ENCODE measurements at regions not wholly inside any gene's neighbourhood (a gene's known extent, or its start where the extent isn't known, plus 50 kb on each side); places are given as distances from the start of the nearest gene placed in this dataset.

GRCh38 chrX:39725928-39726619, 371.7 kb downstream of the BCOR start:
- no peak for DNase-seq

DNA sequence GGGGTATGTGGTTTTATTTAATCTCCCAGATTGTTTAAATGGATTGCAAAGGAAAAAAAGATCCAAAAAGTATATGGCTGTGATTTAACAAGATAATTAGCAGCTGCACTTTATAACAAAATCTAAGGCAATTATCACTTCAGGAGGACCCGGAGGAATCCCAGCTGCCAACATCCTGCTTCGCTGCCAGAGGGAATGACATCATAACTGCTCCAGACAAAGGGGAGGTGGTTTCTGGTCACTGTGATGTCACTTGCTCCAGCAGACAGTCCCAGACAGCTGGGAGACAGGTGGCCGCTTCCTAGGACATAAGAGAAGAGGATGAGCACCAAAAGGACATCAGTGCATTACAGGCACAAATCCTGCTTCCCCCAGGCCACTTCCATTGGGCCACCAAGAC, 371.0 kb downstream of the BCOR start:
- DNase-seq = no peak

DNA sequence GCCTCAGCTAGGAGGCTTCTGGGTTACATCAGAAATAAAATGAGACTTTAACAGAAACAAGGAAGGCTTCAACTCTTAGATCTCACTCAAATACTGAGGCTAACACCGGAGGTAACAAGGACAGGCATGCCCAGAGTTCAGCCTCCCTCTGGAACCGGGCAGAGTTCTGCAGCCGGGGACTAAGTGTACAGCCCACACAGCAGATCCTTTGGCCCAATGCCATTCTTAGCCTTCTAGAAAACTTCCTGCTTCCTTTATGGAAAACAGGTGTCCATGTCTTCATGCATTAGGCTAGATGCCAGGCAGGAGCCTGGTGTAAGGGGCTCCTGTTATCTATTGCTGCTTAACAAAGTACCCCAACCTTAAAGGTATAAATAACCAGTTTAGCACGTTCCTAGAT, 369.7 kb downstream of the BCOR start:
- DNase-seq = no peak

DNA sequence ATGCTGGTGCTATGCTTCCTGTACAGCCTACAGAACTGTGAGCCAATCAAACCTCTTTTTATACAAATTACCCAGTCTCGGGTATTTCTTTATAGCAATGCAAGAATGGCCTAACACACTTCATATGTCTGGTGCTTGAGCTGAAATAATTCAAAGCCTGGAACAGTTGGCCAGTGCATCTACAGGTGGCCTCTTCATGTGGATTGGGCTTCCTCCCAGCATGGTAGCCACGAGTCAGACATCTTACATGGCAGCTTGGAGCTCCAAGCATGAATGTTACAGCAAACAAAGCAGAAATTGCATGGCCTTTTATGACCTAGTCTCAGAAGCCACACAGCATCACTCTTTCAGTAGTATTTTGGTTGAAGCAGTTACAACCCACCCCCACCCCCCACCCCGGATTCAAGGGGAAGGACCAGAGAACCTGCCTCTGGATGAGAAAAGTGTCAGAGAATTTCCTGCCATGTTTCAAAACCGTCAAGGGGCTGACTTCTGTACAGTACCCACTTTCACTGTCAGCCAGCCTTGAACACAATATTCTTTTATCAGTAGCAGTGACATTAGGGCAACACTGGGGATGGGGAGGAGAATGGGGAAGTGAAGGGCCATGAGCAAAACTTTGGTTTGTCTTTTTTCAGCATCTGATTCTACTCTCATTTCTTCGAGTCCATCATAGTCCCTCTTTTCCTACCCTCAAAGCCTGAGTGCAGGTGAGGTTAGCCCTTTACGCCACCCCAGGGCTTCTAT, 368.7 kb downstream of the BCOR start:
- DNase-seq = no peak

GRCh38 chrX:39729981-39730661, 367.6 kb downstream of the BCOR start:
- DNase-seq = no peak

DNA sequence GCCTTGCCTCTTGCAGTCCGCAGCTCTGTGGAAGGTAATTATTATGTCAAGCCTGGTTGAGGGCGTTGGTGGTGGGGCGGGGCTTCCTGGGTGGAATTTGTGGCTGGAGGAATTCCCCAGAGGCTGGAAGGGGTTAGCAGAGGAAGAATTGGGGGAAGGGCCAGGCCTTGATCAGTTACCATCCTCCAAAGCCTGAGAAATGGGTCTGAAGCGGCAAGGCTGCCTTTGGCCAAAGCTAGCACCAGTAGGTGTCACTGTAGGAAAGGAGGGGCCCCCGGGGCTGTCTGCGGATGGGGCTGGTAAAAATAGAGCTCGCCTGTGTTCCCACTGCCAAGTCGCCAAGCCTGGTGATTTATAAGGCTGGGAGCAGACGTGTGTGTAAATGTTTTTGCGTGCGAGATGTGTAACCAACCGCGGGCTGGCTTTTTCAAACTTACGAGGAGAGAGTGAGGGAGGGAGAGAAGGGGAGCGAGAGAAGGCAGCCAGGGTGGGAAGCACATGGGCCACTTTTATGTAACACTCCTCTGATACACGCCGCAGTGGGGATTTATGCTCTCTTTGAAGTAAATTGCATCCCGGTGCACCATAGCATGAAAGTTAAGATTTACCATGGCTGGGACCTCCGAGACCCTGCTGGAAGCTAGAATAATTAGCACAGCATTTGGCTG, 367.0 kb downstream of the BCOR start:
- DNase-seq = peak; percentile 73

GRCh38 chrX:39731330-39731667, 366.5 kb downstream of the BCOR start:
- DNase-seq = no peak

DNA sequence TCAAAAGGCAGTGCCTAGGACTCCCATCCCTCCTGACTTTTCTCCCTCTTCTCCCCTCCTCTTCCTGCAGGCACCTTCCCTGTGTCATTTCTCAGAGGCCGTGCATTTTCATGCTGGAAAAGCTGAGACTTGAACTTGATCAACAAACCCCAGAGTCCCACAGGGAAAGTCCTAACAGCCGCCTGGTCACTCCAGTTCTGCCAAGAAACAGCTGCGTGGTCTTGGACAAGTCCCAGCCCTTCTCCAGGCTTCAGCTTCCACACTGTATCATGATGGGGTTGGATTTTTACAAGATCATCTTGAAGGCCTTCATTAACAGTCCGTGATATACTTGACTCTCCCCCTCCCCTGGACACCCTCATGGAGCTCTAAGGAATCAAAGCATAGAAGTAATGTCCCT, 366.0 kb downstream of the BCOR start:
- no peak for DNase-seq

- DNase-seq = no peak
Measured at GRCh38 chrX:39733745-39734144, 364.0 kb downstream of the BCOR start.

- no peak for DNase-seq
Measured at GRCh38 chrX:39734174-39734776, 363.5 kb downstream of the BCOR start.

- peak; percentile 15 for DNase-seq
Measured at GRCh38 chrX:39736216-39737211, 361.2 kb downstream of the BCOR start.

DNA sequence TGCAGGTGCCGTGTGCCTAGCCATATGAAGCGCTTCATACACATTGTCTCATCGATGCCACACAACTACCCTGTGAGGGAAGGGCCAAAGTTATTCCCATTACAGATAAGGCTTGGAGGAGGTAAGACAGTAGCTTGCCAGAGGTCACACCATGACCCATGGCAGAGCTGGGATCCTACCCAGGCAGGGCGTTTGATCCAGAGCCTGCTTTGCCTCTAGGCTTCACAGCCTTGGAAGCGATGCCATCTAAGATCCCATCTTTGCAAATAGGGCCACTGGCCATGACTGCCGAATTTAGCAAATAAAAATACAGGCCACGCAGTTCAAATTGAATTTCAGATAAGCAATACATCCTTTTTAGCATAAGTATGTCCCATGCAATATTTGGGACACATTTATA, 358.2 kb downstream of the BCOR start:
- DNase-seq = no peak

- DNase-seq = no peak
Measured at GRCh38 chrX:39740078-39740477, 357.7 kb downstream of the BCOR start.

- no peak for DNase-seq
Measured at GRCh38 chrX:39741904-39742303, 355.9 kb downstream of the BCOR start.

DNA sequence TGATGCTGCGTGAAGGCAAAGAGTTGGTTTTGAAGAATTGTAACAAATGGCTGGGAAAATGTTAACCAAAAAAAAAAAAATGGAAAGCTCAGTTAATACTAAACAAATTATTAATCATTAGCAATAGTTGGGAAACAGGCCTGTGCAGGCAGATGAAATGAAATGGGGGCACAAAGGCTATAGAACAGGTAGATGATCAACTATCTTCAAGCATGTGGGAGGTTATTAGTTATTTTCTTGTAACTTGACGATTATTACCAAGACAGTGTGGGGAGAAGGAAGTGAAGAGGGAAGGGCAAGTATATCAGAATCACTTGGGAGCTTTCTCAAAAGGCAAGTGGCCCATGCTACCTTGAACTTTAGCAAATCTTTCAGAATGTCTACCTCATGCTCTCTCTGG, 351.9 kb downstream of the BCOR start:
- no peak for DNase-seq

- no peak for DNase-seq
Measured at GRCh38 chrX:39749135-39749534, 348.6 kb downstream of the BCOR start.

DNA sequence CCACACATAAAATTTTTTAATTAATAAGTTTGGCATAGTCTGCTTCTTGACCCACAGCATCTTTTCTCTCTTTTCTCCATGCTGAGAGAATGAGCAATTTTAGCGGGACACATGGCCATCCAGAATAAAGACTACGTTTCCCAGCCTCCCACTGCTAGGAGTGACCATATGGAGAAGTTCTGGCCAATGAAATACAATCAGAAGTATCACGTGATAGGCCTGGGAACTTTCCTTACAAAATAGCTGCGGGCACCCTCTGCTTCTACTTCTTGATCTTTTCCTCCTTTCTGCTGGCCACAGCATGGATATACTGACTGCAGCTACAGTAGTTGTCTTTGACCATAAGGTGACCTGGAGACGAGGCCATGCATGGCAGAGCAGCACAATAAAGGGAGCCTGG, 348.0 kb downstream of the BCOR start:
- no peak for DNase-seq

- no peak for DNase-seq
Measured at GRCh38 chrX:39750256-39750790, 347.4 kb downstream of the BCOR start.

GRCh38 chrX:39750848-39751247, 346.9 kb downstream of the BCOR start:
- DNase-seq = no peak

DNA sequence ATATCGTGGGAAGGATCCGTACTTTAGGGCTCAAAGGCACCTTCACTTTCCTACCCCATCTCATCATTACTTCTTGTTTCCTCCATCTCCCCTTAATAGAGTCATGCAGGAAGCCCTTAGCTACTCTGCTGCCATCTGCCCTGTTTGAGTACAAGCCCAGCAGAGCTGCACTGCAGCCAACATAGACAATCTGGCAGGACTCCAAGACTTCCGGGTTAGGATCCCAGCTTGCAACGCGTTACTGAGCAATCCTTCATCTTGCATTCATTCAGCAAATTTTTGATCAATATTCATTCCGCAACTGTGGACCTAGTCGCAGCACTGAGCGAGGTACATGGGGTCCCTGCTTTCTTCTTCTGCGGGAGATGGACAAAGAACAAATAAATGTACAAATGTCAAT, 344.9 kb downstream of the BCOR start:
- DNase-seq = no peak

GRCh38 chrX:39753293-39753996, 344.3 kb downstream of the BCOR start:
- no peak for DNase-seq
